ENCODE measurements at regions not wholly inside any gene's neighbourhood (a gene's known extent, or its start where the extent isn't known, plus 50 kb on each side); places are given as distances from the start of the nearest gene placed in this dataset.

DNA sequence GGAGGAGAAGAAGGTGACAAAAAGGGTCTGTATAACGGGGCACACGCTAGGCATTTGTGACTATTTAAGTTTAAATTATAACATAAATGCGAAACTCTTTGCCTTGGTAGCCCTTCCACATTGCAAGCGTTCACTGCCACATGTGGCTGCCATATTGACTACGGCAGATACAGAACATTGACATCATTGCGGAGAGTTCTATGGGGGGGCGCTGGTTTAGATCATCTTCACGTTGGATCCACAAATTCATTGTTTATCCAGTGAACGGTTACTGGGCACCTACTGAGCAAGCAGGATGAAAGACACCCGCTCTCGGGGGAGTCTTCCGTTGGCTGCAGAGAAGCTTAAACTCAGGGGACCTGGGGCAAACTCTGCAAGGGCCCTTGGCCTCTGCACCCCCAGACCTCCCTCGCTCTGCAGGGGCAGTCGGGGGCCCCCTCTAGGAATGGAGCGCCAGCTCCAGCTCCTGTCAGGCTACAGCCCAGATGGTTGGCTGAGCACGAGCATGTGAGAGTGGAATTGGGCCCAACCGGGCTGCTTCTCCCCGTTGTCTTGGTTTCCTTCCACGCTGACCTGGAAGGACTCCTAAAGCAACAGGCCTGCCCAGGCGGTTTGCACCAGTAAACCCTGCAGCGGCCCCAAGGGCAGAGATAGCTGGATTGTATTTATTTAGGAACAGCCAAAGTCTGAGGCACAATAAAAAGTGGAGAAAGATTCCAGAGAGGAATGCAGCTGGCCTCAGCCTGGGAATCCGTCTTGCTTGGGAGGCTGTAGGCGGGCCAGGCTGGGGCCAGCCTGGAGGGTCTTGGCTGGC, 172.2 kb downstream of the SEC14L1 start:
- ChIA-PET POLR2A (ENCODE audit: low non-redundant PET) (no interaction called here), CTCF (interaction anchor here (1.0 kb wide), 1 partner anchor 8 kb away, joined by 5 read pairs; no protein-coding TSS in a partner anchor)
- H3K27ac ChIP-seq = peak overlapping the region; percentile 100
- TF ChIP-seq CTCF (conservative IDR thresholded peaks at IDR 0.05; ENCODE audit: low read depth) = no peak
- DNase-seq (ENCODE audit: low spot score) = no peak

DNA sequence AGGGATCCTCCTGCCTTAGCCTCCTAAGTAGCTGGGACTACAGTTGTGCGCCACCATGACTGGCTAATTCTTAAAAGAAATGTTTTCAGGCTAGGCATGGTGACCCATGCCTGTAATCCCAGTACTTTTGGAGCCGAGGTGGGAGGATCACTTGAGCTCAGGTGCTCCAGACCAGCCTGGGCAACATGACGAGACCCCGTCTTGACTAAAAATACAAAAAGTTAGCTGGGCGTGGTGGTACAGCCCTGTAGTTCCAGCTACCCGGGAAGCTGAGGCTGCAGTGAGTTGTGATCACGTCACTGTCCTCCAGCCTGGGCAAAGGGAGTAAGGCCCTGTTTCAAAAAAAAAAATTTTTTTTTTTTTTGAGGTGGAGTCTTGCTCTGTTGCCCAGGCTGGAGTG, 173.1 kb downstream of the SEC14L1 start:
- ChIA-PET CTCF (interaction anchor here (1.0 kb wide), 1 partner anchor 9 kb away, joined by 5 read pairs; no protein-coding TSS in a partner anchor), POLR2A (ENCODE audit: low non-redundant PET) (no interaction called here)
- H3K27ac ChIP-seq = peak overlapping the region; percentile 100
- DNase-seq (ENCODE audit: low spot score) = no peak
- TF ChIP-seq CTCF (conservative IDR thresholded peaks at IDR 0.05; ENCODE audit: low read depth) = no peak

GRCh38 chr17:77314601-77315000, 173.8 kb downstream of the SEC14L1 start:
- peak overlapping the region; percentile 100 for H3K27ac ChIP-seq
- no peak for DNase-seq (ENCODE audit: low spot score)
- TF ChIP-seq CTCF (conservative IDR thresholded peaks at IDR 0.05; ENCODE audit: low read depth) = no peak
- ChIA-PET POLR2A (ENCODE audit: low non-redundant PET) (no interaction called here), CTCF (interaction anchor here (0.5 kb wide), 1 partner anchor 32 kb away, joined by 3 read pairs; no protein-coding TSS in a partner anchor)

GRCh38 chr17:77315010-77315409, 174.2 kb downstream of the SEC14L1 start:
- CTCF ChIA-PET = interaction anchor here (0.5 to 0.6 kb wide), 2 partner anchors 32 to 103 kb away, joined by 3 read pairs; no protein-coding TSS in a partner anchor
- H3K27ac ChIP-seq = peak overlapping the region; percentile 100
- no peak for DNase-seq (ENCODE audit: low spot score)
- POLR2A ChIA-PET (ENCODE audit: low non-redundant PET) = no interaction called here
- no peak for TF ChIP-seq CTCF (conservative IDR thresholded peaks at IDR 0.05; ENCODE audit: low read depth)

GRCh38 chr17:77315551-77316190, 174.9 kb downstream of the SEC14L1 start:
- POLR2A ChIA-PET (ENCODE audit: low non-redundant PET) = no interaction called here
- TF ChIP-seq CTCF (conservative IDR thresholded peaks at IDR 0.05; ENCODE audit: low read depth) = no peak
- CTCF ChIA-PET = interaction anchor here (0.6 kb wide), 1 partner anchor 103 kb away, joined by 3 read pairs; no protein-coding TSS in a partner anchor
- H3K27ac ChIP-seq = peak overlapping the region; percentile 100
- DNase-seq (ENCODE audit: low spot score) = no peak

- no peak for DNase-seq (ENCODE audit: low spot score)
- POLR2A ChIA-PET (ENCODE audit: low non-redundant PET) = no interaction called here
- TF ChIP-seq CTCF (conservative IDR thresholded peaks at IDR 0.05; ENCODE audit: low read depth) = no peak
- peak overlapping the region; percentile 100 for H3K27ac ChIP-seq
- CTCF ChIA-PET = no interaction called here
These were observed 175.4 kb downstream of the SEC14L1 start for GRCh38 chr17:77316191-77316641.
